Astrocyte (in vitro differentiated cells and primary cell): ENCODE measurements at regions not wholly inside any gene's neighbourhood (a gene's known extent, or its start where the extent isn't known, plus 50 kb on each side); places are given as distances from the start of the nearest gene placed in this dataset.

Experiments used
- CTCF ChIP-seq: IDR thresholded peaks from 2 replicates; pipeline ENCODE4 v1.5.1; 2011; ENCODE audit warnings: low read depth, mild to moderate bottlenecking, inconsistent platforms, low read length, moderate library complexity; ENCODE audit not compliant: insufficient read depth
- EZH2 ChIP-seq: IDR thresholded peaks from 2 replicates; pipeline ENCODE4 v1.6.1; 2012; ENCODE audit warnings: mild to moderate bottlenecking, low read length, inconsistent platforms; ENCODE audit not compliant: insufficient read depth

GRCh38 chr12:115172521-115172920 is 488.5 kb upstream of the TBX3 start:
- TF ChIP-seq CTCF = no peak
- TF ChIP-seq EZH2 = no peak
